Adrenal gland (tissue), 9 donors: ENCODE measurements at regions not wholly inside any gene's neighbourhood (a gene's known extent, or its start where the extent isn't known, plus 50 kb on each side); places are given as distances from the start of the nearest gene placed in this dataset.

ENCODE experiments used
- DNase-seq, 7 donors: peaks; one replicate each; pipeline ENCODE4 v3.0.0-alpha.2; 2019 to 2020
- H3K27ac ChIP-seq, 5 donors: fragments of 200-600 bp; sonication (generic) in 4 of 5; 1 replicate in 3 of 5; 2 replicates in 2 of 5; pipeline versions ENCODE4 v1.5.1 to v1.8.0; 2016 to 2020; ENCODE audit warnings: mild to moderate bottlenecking in 1 of 5
- H3K27me3 ChIP-seq: fragments of 200-600 bp; 2 replicates; pipeline ENCODE4 v1.8.0; 2021
- H3K36me3 ChIP-seq, 2 donors: fragments of 200-600 bp; replicated peaks in 1 of 2; 1 replicate in 1 of 2; 2 replicates in 1 of 2; pipeline versions ENCODE4 v1.5.1 to v1.8.0; 2018 to 2022
- H3K4me1 ChIP-seq, 2 donors: fragments of 200-600 bp; replicated peaks in 1 of 2; 1 replicate in 1 of 2; 2 replicates in 1 of 2; pipeline versions ENCODE4 v1.5.1 to v1.8.0; 2018 to 2021
- H3K4me3 ChIP-seq, 4 donors: fragments of 200-600 bp; sonication (generic) in 3 of 4; one replicate each; pipeline ENCODE4 v1.5.1; 2016 to 2018
- H3K9me3 ChIP-seq, 3 donors: fragments of 200-600 bp; sonication (generic) in 1 of 3; replicated peaks in 1 of 3; 1 replicate in 2 of 3; 2 replicates in 1 of 3; pipeline versions ENCODE4 v1.5.1 to v1.8.0; 2016 to 2021
- POLR2A ChIP-seq, 2 donors: fragments of 450-650 bp; IDR thresholded peaks; one replicate each; pipeline ENCODE4 v1.6.1; 2017; ENCODE audit warnings: antibody characterized with exemption in 2 of 2, mild to moderate bottlenecking in 2 of 2, moderate library complexity in 1 of 2
- WGBS, 4 donors: extraction: QIAGEN DNeasy Blood & Tissue Kit in 2 of 4; methylation state at CpG; one replicate each; pipeline versions ENCODE4 v1.1.5 to v1.1.7; 2013 to 2017; 5-methylcytosine and 5-hydroxymethylcytosine counted together
- intact Hi-C, 2 donors: fragments of 100-400 bp; cut with DNase I; formaldehyde crosslinking; loops; one replicate each; pipeline versions ENCODE4 v1.14.1 to v1.15.0; 2022 to 2023
- TF ChIP-seq, protein P1 (sequence below), 6 experiments: fragments of 450-650 bp in 4 of 6; fragments of 200-600 bp in 2 of 6; sonication (generic) in 1 of 6; IDR thresholded peaks; 1 replicate in 5 of 6; 2 replicates in 1 of 6; pipeline versions ENCODE4 v1.5.1 to v1.8.0; 2016 to 2021; ENCODE audit warnings: antibody characterized with exemption in 6 of 6, mild to moderate bottlenecking in 2 of 6, moderate library complexity in 1 of 6
- donor health status: healthy with polysubstance abuse.
- donor health status: Bipolar disorder and iron deficiency.
- donor health status: DM: yes; HTN: yes; CAD: no.
- donor health status: DM: no; HTN: no; CAD: no.
- donor health status: DM: no; HTN: no; CAD: no.

DNA sequence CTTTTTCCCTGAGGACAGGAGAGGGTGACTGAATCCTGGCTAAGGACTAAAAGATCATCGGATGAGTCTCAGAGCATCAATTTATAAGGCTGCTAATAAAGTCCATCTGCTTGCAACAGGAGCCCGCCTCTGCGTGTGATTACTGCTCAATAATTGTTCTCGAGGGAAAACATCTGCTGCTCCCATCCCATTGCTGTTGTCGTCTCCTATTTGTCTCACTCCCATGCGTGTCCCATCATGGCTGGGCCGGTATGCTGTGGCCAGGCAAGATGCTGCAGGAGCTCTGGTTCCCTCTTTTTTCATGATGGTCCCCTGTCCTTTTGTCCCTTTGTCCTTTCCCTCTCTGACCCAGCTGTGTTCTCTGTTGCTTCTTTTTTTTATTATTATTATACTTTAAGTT is 121.2 kb downstream of the SPATA19 start:
- intact Hi-C loops = no loop called here

DNA sequence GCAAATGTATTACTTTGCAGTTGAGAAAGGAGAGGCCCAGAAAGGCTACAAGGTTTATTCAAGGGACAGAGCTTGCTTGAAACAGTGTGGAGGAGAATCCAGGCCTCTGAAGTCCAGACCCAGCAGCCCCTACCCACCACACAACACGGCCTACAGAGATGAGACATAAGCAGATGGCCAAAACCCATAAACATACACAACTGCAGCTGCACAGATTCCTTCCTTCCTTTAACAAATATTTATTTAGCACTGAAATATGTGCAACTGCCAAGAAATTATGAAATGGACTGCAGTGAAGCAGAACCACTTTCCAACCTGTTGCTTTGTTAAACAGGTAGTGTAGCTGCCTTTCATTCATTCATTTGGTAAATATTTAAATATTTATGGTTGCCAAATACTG is 122.3 kb downstream of the SPATA19 start:
- DNase-seq = no peak
- no peaks in the 10 kb centered on the region for H3K27me3 ChIP-seq
- intact Hi-C loops = no loop called here
- no peak overlapping the region for H3K27ac ChIP-seq
- H3K4me3 ChIP-seq = no peak overlapping the region
- 22 to 48% (median 38%) methylated on average over 1 of the region's 1 CpG for WGBS, 4 donors
- no peaks in the 10 kb centered on the region for H3K4me1 ChIP-seq
- TF ChIP-seq, protein P1, sequence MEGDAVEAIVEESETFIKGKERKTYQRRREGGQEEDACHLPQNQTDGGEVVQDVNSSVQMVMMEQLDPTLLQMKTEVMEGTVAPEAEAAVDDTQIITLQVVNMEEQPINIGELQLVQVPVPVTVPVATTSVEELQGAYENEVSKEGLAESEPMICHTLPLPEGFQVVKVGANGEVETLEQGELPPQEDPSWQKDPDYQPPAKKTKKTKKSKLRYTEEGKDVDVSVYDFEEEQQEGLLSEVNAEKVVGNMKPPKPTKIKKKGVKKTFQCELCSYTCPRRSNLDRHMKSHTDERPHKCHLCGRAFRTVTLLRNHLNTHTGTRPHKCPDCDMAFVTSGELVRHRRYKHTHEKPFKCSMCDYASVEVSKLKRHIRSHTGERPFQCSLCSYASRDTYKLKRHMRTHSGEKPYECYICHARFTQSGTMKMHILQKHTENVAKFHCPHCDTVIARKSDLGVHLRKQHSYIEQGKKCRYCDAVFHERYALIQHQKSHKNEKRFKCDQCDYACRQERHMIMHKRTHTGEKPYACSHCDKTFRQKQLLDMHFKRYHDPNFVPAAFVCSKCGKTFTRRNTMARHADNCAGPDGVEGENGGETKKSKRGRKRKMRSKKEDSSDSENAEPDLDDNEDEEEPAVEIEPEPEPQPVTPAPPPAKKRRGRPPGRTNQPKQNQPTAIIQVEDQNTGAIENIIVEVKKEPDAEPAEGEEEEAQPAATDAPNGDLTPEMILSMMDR (IDR thresholded peaks at IDR 0.05) = no peak
- no peak for TF ChIP-seq POLR2A (IDR thresholded peaks at IDR 0.05)
- no peaks in the 10 kb centered on the region for H3K36me3 ChIP-seq
- no peaks in the 10 kb centered on the region for H3K9me3 ChIP-seq

More for the DNA sequence above, 121.2 kb downstream of the SPATA19 start:
- H3K4me3 ChIP-seq = no peak overlapping the region
- no peak overlapping the region for H3K27ac ChIP-seq
- no peaks in the 10 kb centered on the region for H3K36me3 ChIP-seq
- DNase-seq = no peak
- 55 to 67% (median 63%) methylated on average over 4 to 7 of the region's 7 CpGs for WGBS, 4 donors
- H3K9me3 ChIP-seq = no peaks in the 10 kb centered on the region
- no peaks in the 10 kb centered on the region for H3K4me1 ChIP-seq
- no peaks in the 10 kb centered on the region for H3K27me3 ChIP-seq
- no peak for TF ChIP-seq POLR2A (IDR thresholded peaks at IDR 0.05)
- TF ChIP-seq, protein P1 (IDR thresholded peaks at IDR 0.05) = no peak

DNA sequence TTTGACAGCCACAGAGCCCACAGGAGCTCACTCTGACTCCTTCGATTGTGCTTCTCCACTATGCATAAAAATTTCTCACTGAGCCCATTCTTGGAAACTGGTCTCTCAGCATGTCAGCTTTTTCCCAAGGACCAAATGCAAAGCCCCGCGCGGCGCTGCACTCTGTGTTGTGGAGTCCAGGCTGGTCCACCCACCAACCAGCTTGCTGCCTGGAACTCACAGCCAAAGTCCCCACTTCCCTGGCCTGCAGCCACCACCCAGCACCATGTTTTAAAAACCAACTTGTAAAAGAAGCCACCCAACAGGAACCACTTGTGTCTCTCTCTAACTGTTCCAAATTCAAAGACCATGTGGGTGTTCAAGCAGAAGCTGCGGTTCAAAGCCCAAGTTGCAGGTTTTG is 124.4 kb downstream of the SPATA19 start:
- Histone ChIP-seq H3K4me1 (no peaks in the 10 kb centered on the region), H3K9me3 (no peaks in the 10 kb centered on the region)

DNA sequence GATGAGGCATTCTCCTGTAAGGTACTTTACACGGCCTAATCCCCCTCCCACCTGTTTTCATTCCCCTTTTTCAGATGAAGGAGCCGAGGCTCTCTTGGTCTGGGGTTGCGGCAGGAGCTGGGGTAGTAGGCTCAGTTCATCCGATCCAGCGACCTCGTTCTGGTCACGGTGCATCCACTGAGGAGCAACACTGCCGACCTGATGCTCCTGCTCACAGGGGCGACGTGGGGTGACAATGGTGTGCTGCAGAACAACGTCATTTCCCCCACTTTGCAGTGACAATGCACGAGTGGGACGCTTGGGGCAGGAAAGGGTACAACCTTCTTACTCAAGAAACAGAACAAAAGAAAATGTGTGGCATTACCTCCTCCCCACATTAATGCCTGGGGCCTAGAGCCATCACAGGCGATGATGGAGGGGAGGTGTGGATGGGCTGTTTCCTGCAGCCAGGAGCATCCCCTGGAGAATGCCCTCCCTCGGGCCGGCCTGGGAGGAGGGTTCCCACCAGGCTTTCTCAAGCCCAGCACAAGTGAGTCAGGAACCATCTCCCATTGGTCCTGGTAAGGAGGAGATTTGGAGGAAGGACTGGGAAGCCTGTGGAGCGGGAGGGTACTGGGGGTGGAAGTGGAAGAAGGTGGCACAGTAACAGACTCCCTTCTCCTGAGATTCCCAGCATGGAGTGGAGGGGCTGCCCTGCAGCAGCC is 125.6 kb downstream of the SPATA19 start:
- TF ChIP-seq POLR2A (IDR thresholded peaks at IDR 0.05) = no peak
- TF ChIP-seq, protein P1 (IDR thresholded peaks at IDR 0.05) = no peak
- Histone ChIP-seq H3K4me3 (no peak overlapping the region), H3K36me3 (no peaks in the 10 kb centered on the region), H3K4me1 (no peaks in the 10 kb centered on the region), H3K27me3 (no peaks in the 10 kb centered on the region), H3K9me3 (no peaks in the 10 kb centered on the region), H3K27ac (no peak overlapping the region)
- intact Hi-C loops = no loop called here
- WGBS, 4 donors = 73 to 77% (median 74%) methylated on average over 17 of the region's 17 CpGs
- no peak for DNase-seq

More for the DNA sequence above, 124.4 kb downstream of the SPATA19 start:
- no peak overlapping the region for H3K27ac ChIP-seq
- WGBS, 4 donors = 77 to 93% (median 89%) methylated on average over 3 to 6 of the region's 6 CpGs
- TF ChIP-seq, protein P1 (IDR thresholded peaks at IDR 0.05) = no peak
- no peak for TF ChIP-seq POLR2A (IDR thresholded peaks at IDR 0.05)
- H3K36me3 ChIP-seq = no peaks in the 10 kb centered on the region
- no peak overlapping the region for H3K4me3 ChIP-seq
- H3K27me3 ChIP-seq = no peaks in the 10 kb centered on the region
- DNase-seq = no peak
- intact Hi-C loops = no loop called here
